Hepatocyte (in vitro differentiated cells): ENCODE measurements at regions not wholly inside any gene's neighbourhood (a gene's known extent, or its start where the extent isn't known, plus 50 kb on each side); places are given as distances from the start of the nearest gene placed in this dataset.

Experiments used
- EZH2 ChIP-seq: fragments of 200-600 bp; sonication (generic); IDR thresholded peaks from 2 replicates; pipeline ENCODE4 v1.6.1; 2016; ENCODE audit warnings: antibody characterized with exemption, mild to moderate bottlenecking, borderline replicate concordance
- EZH2phosphoT487 ChIP-seq: fragments of 200-600 bp; sonication (generic); IDR thresholded peaks from one replicate; pipeline ENCODE4 v1.6.1; 2018; ENCODE audit warnings: antibody characterized with exemption, mild to moderate bottlenecking, low read depth, moderate library complexity; ENCODE audit not compliant: unreplicated experiment, severe bottlenecking
- TF ChIP-seq, protein P1 (sequence below): fragments of 200-600 bp; sonication (generic); IDR thresholded peaks from 2 replicates; pipeline ENCODE4 v1.5.1; 2016; ENCODE audit warnings: antibody characterized with exemption, mild to moderate bottlenecking; ENCODE audit not compliant: poor library complexity

DNA sequence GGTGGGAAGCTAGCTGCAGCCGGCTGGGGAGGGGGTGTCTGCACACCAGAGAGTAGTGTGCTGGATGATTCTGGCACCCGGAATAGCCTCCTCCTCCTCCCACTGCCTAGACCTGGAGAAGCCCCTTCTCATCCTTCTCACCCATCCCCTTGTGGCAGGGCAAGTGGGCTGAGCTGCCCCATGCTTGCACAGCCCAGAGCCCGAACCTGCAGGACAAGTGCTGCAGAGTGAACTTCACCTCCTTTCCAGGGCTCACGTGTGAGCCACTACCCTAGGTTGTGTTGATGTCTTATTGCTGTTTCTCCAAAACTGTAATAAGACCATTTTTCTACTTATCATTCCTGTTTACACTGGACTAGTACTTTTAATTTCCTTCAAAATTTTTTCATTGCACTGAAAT lies 56.1 kb upstream of the GLYATL1B start:
- TF ChIP-seq, protein P1, sequence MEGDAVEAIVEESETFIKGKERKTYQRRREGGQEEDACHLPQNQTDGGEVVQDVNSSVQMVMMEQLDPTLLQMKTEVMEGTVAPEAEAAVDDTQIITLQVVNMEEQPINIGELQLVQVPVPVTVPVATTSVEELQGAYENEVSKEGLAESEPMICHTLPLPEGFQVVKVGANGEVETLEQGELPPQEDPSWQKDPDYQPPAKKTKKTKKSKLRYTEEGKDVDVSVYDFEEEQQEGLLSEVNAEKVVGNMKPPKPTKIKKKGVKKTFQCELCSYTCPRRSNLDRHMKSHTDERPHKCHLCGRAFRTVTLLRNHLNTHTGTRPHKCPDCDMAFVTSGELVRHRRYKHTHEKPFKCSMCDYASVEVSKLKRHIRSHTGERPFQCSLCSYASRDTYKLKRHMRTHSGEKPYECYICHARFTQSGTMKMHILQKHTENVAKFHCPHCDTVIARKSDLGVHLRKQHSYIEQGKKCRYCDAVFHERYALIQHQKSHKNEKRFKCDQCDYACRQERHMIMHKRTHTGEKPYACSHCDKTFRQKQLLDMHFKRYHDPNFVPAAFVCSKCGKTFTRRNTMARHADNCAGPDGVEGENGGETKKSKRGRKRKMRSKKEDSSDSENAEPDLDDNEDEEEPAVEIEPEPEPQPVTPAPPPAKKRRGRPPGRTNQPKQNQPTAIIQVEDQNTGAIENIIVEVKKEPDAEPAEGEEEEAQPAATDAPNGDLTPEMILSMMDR: no peak
- no peak for TF ChIP-seq EZH2
- TF ChIP-seq EZH2phosphoT487: no peak
